ENCODE measurements at regions not wholly inside any gene's neighbourhood (a gene's known extent, or its start where the extent isn't known, plus 50 kb on each side); places are given as distances from the start of the nearest gene placed in this dataset.

GRCh38 chr1:38530957-38531356 is 328.6 kb downstream of the RRAGC start:
- ATAC-seq = no peak
- Mint-ChIP-seq H3K9me3 (no peaks in the 10 kb centered on the region), H3K4me3 (no peak overlapping the region), H3K27ac (no peak overlapping the region), H3K36me3 (ENCODE audit: low read depth) (no peaks in the 10 kb centered on the region), H3K27me3 (ENCODE audit: insufficient read depth, low read depth, poor library complexity) (no peaks in the 10 kb centered on the region), H3K4me1 (peaks cover 3% of the 10 kb centered on the region; the same call in 2 of the 3 replicates)
- Histone ChIP-seq H3F3A (replicated peaks; ENCODE audit: low read depth) (no peaks in the 10 kb centered on the region), H4K20me1 (replicated peaks; ENCODE audit: insufficient read depth) (no peaks in the 10 kb centered on the region), H2AFZ (no peak overlapping the region), H3K27me3 (ENCODE audit: insufficient read depth) (no peaks in the 10 kb centered on the region), H3K9me2 (ENCODE audit: insufficient read depth) (no peaks in the 10 kb centered on the region), H3K36me3 (ENCODE audit: insufficient read depth) (no peaks in the 10 kb centered on the region), H3K79me2 (replicated peaks; ENCODE audit: insufficient read depth) (no peaks in the 10 kb centered on the region), H3K27ac (ENCODE audit: low read depth) (no peak overlapping the region), H3K4me3 (no peak overlapping the region), H3K4me1 (ENCODE audit: insufficient read depth) (no peaks in the 10 kb centered on the region), H3K4me2 (no peak overlapping the region)
- no peak for TF ChIP-seq CREB1 (CRISPR knock-in tag; IDR thresholded peaks at IDR 0.05; ENCODE audit: low read depth)
- no peak for TF ChIP-seq EZH2 (IDR thresholded peaks at IDR 0.05; ENCODE audit: low read depth, unreplicated experiment)
- TF ChIP-seq ZNF114 (CRISPR knock-in tag; IDR thresholded peaks at IDR 0.05) = no peak
- TF ChIP-seq ZNF462 (CRISPR knock-in tag; IDR thresholded peaks at IDR 0.05) = no peak
- TF ChIP-seq JUNB (IDR thresholded peaks at IDR 0.05; ENCODE audit: unreplicated experiment) = no peak
- DNase-seq (ENCODE audit: low spot score) = no peak

- Histone ChIP-seq H3K9me2 (ENCODE audit: insufficient read depth) (no peaks in the 10 kb centered on the region), H3K27me3 (ENCODE audit: insufficient read depth) (no peaks in the 10 kb centered on the region), H3K79me2 (replicated peaks; ENCODE audit: insufficient read depth) (no peaks in the 10 kb centered on the region), H3K4me2 (no peak overlapping the region), H3K4me3 (no peak overlapping the region), H3K4me1 (ENCODE audit: insufficient read depth) (no peaks in the 10 kb centered on the region), H3F3A (replicated peaks; ENCODE audit: low read depth) (no peaks in the 10 kb centered on the region), H4K20me1 (replicated peaks; ENCODE audit: insufficient read depth) (no peaks in the 10 kb centered on the region), H2AFZ (no peak overlapping the region), H3K27ac (ENCODE audit: low read depth) (no peak overlapping the region), H3K36me3 (ENCODE audit: insufficient read depth) (no peaks in the 10 kb centered on the region)
- DNase-seq (ENCODE audit: low spot score) (no peak), ATAC-seq (no peak)
- H3K4me1 Mint-ChIP-seq = peaks cover 3% of the 10 kb centered on the region; the same call in 2 of the 3 replicates
- H3K27ac Mint-ChIP-seq = no peak overlapping the region
- H3K9me3 Mint-ChIP-seq = no peaks in the 10 kb centered on the region
- no peak for TF ChIP-seq ZNF331 (CRISPR knock-in tag; IDR thresholded peaks at IDR 0.05; ENCODE audit: low read depth)
- no peak for TF ChIP-seq ZNF462 (CRISPR knock-in tag; IDR thresholded peaks at IDR 0.05)
- no peak for TF ChIP-seq CREB1 (CRISPR knock-in tag; IDR thresholded peaks at IDR 0.05; ENCODE audit: low read depth)
- no peak overlapping the region for H3K4me3 Mint-ChIP-seq
- no peaks in the 10 kb centered on the region for H3K27me3 Mint-ChIP-seq (ENCODE audit: insufficient read depth, low read depth, poor library complexity)
- no peaks in the 10 kb centered on the region for H3K36me3 Mint-ChIP-seq (ENCODE audit: low read depth)
Measured at GRCh38 chr1:38529946-38530345, 329.6 kb downstream of the RRAGC start.

All from GM23338 (cell line).